ENCODE measurements at regions not wholly inside any gene's neighbourhood (a gene's known extent, or its start where the extent isn't known, plus 50 kb on each side); places are given as distances from the start of the nearest gene placed in this dataset.

DNA sequence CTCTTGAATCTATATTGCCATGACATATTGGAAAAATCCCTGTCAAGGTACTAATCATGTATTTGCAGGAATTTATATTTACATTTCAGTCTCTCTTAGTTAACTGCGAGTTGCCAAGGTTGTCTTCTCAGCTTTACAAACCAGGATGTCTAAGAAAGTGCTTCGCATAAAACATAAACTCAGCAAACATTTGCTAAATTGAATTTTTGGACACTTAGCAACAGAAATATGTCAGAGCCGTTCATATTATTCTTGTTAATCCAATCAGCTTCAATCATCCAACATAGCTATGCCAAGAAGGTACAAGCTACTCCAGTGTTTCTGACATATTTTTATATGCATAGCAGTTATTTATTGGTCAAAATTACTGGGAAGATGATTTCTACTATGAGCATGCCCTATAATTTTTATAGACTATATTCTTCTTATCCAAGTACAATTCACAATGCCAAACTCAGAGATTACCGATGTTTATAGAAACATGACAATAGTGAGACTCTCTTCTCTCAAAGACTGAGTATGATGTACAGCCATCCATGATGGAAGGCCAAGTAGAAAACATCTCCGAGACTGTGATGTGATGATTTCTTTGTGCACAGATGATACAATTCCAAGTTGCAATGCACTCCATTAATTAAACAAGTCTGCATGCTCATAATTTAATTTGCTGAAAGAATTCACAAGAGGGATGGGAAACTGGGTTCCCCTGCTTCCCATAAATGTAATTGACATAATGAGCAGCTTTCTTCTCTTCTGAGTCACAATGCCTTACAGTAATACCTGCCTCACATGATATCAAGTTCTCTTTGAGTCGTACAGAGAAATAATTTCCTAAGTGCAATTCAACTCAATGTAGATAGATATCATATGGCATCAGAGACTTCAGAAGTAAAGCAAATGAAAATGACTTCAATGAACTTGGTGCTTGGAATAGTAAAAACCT is 776.3 kb downstream of the EFNB2 start:
- Histone ChIP-seq H3K27me3 (replicated peaks; ENCODE audit: control insufficient read depth, insufficient read depth, low read length) (no peaks in the 10 kb centered on the region), H3K4me3 (replicated peaks; ENCODE audit: low read depth, low read length) (no peak overlapping the region), H3K36me3 (ENCODE audit: control insufficient read depth, insufficient read depth, low read length) (no peaks in the 10 kb centered on the region)
- DNase-seq (ENCODE audit: extremely low read depth, insufficient read length), result no peak
- TF ChIP-seq, protein P1, sequence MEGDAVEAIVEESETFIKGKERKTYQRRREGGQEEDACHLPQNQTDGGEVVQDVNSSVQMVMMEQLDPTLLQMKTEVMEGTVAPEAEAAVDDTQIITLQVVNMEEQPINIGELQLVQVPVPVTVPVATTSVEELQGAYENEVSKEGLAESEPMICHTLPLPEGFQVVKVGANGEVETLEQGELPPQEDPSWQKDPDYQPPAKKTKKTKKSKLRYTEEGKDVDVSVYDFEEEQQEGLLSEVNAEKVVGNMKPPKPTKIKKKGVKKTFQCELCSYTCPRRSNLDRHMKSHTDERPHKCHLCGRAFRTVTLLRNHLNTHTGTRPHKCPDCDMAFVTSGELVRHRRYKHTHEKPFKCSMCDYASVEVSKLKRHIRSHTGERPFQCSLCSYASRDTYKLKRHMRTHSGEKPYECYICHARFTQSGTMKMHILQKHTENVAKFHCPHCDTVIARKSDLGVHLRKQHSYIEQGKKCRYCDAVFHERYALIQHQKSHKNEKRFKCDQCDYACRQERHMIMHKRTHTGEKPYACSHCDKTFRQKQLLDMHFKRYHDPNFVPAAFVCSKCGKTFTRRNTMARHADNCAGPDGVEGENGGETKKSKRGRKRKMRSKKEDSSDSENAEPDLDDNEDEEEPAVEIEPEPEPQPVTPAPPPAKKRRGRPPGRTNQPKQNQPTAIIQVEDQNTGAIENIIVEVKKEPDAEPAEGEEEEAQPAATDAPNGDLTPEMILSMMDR (IDR thresholded peaks at IDR 0.05; ENCODE audit: insufficient read depth, low read length, poor library complexity, severe bottlenecking), result no peak

DNA sequence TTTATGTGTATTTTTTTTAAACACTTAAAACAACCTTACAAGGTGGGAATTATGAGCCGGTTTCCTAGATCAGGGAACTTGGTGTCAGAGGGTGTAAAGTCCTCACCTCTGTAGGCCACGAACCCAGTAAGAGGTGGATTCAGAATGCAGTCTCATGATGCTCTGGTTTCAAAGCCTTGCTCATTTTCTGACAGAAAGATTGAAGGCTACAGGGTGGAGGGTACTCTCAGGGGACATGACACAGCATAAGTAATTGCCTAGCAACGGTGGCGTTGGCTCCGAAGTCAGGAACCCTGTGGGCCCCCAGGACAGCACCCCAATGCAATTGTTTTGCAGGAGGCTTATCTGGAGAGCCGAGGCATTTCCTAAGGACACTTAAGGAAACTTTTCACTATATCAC is 794.7 kb downstream of the EFNB2 start:
- H3K4me3 ChIP-seq (replicated peaks; ENCODE audit: low read depth, low read length), result no peak overlapping the region
- no peak for DNase-seq (ENCODE audit: extremely low read depth, insufficient read length)
- H3K36me3 ChIP-seq (ENCODE audit: control insufficient read depth, insufficient read depth, low read length), result no peaks in the 10 kb centered on the region
- TF ChIP-seq, protein P1 (IDR thresholded peaks at IDR 0.05; ENCODE audit: insufficient read depth, low read length, poor library complexity, severe bottlenecking), result no peak
- H3K27me3 ChIP-seq (replicated peaks; ENCODE audit: control insufficient read depth, insufficient read depth, low read length), result no peaks in the 10 kb centered on the region

DNA sequence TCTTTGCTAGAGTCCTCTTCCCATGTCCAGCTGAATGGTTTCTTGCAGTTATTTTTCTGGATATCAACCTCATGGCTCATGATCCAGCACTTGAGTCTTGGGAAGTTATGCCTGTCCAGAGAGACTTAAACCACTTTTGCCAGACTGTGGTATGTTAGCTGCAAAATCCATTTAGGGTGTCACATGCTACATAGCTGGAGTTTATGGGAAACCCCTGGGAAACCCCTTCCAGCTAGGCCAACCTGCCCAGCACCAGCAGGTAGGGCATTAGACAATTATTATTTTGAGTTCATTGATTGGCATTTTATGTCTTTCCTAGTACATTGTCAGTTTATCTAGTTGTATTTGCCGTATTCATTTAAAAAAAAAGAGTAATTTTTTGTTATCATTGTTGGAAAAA is 797.8 kb downstream of the EFNB2 start:
- DNase-seq (ENCODE audit: extremely low read depth, insufficient read length), result no peak
- Histone ChIP-seq H3K36me3 (ENCODE audit: control insufficient read depth, insufficient read depth, low read length) (no peaks in the 10 kb centered on the region), H3K4me3 (replicated peaks; ENCODE audit: low read depth, low read length) (no peak overlapping the region), H3K27me3 (replicated peaks; ENCODE audit: control insufficient read depth, insufficient read depth, low read length) (no peaks in the 10 kb centered on the region)
- TF ChIP-seq, protein P1 (IDR thresholded peaks at IDR 0.05; ENCODE audit: insufficient read depth, low read length, poor library complexity, severe bottlenecking), result no peak

DNA sequence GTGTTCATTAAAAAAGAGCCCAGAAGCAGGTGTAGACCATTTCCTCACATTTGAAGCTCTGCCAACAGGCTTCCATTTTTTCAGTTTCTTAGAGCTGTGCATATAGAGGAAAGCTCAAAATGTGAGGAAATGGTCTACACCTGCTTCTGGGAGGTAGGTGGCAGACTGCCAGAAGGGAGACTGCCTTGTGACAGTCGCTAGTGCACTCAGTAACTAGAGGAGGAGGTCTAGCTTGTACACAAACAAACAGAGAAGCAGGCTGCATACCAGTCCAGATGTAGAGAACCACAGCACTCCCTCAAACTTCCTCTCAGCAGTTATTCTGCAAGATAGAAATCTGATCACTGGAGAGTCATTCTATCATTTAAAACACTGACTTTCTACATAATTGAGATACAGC is 800.2 kb downstream of the EFNB2 start:
- DNase-seq (ENCODE audit: extremely low read depth, insufficient read length), result no peak

DNA sequence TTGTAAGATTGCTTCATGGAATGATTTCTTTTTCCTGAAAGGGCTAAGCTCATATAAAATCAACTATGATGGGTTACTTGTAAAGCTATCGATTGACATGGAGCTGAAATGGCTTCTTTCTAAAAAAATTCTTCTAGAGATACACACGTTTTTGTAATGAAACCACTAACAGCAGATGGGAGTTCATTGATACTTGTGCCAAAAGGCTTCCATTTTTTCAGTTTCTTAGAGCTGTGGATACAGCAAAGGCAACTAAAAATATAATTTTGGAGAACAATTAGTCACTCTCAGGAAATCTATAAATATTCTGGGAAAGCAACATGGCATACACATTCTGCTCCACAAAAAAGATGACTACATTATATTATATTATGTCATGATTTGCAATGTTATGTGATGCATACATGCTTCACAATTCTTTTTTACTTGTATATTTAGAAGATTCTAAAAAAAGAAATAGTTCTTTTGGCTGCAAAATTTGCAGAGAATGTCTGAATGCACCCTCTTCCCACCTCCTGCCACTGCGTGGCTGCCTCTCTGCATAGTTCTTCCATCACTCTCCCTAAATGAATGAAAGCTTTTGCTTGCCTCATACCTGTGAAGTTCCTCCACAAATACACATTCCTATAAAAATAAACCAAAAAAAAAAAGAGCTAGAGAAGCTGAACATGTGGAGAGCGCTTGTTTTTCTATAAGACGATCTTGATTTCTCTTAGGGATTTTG is 802.5 kb downstream of the EFNB2 start:
- Histone ChIP-seq H3K4me3 (replicated peaks; ENCODE audit: low read depth, low read length) (no peak overlapping the region), H3K36me3 (ENCODE audit: control insufficient read depth, insufficient read depth, low read length) (no peaks in the 10 kb centered on the region), H3K27me3 (replicated peaks; ENCODE audit: control insufficient read depth, insufficient read depth, low read length) (no peaks in the 10 kb centered on the region)
- DNase-seq (ENCODE audit: extremely low read depth, insufficient read length), result no peak
- TF ChIP-seq, protein P1 (IDR thresholded peaks at IDR 0.05; ENCODE audit: insufficient read depth, low read length, poor library complexity, severe bottlenecking), result no peak

More for the DNA sequence above, 800.2 kb downstream of the EFNB2 start:
- H3K27me3 ChIP-seq (replicated peaks; ENCODE audit: control insufficient read depth, insufficient read depth, low read length), result no peaks in the 10 kb centered on the region
- TF ChIP-seq, protein P1 (IDR thresholded peaks at IDR 0.05; ENCODE audit: insufficient read depth, low read length, poor library complexity, severe bottlenecking), result no peak
- no peaks in the 10 kb centered on the region for H3K36me3 ChIP-seq (ENCODE audit: control insufficient read depth, insufficient read depth, low read length)
- no peak overlapping the region for H3K4me3 ChIP-seq (replicated peaks; ENCODE audit: low read depth, low read length)
